Neural cell (in vitro differentiated cells): ENCODE measurements at regions not wholly inside any gene's neighbourhood (a gene's known extent, or its start where the extent isn't known, plus 50 kb on each side); places are given as distances from the start of the nearest gene placed in this dataset.

Experiments
- H2AFZ ChIP-seq: fragments of 200-600, 300-800 bp; sonication (generic), shearing (Covaris generic); 2 replicates; pipeline ENCODE4 v1.6.0; 2014; ENCODE audit warnings: low read depth, mild to moderate bottlenecking, antibody characterized with exemption, low read length, moderate library complexity
- H3F3A ChIP-seq: fragments of 200-600 bp; shearing (Covaris generic); 2 replicates; pipeline ENCODE4 v1.6.1; 2016; ENCODE audit warnings: mild to moderate bottlenecking, moderate library complexity, mixed read lengths, antibody characterized with exemption, low read length; ENCODE audit not compliant: insufficient read depth, poor library complexity, severe bottlenecking
- H3K27ac ChIP-seq: fragments of 200-600, 300-800 bp; sonication (generic), shearing (Covaris generic); 2 replicates; pipeline ENCODE4 v1.5.1; 2014; ENCODE audit warnings: mild to moderate bottlenecking, low read length, moderate library complexity
- H3K27me3 ChIP-seq: fragments of 300-800, 200-600 bp; sonication (generic), shearing (Covaris generic); 2 replicates; pipeline ENCODE4 v1.6.0; 2014; ENCODE audit warnings: mild to moderate bottlenecking, low read depth, low read length, moderate library complexity; ENCODE audit not compliant: insufficient read depth
- H3K36me3 ChIP-seq: fragments of 300-800, 200-600 bp; sonication (generic), shearing (Covaris generic); 2 replicates; pipeline ENCODE4 v1.5.1; 2014; ENCODE audit warnings: mild to moderate bottlenecking, antibody characterized with exemption, low read length, moderate library complexity; ENCODE audit not compliant: insufficient read depth
- H3K4me2 ChIP-seq: fragments of 300-800, 200-600 bp; sonication (generic), shearing (Covaris generic); 2 replicates; pipeline ENCODE4 v1.6.0; 2014; ENCODE audit warnings: mild to moderate bottlenecking, low read length
- H3K4me3 ChIP-seq: fragments of 300-800, 200-600 bp; sonication (generic), shearing (Covaris generic); 2 replicates; pipeline ENCODE4 v1.5.1; 2014; ENCODE audit warnings: mild to moderate bottlenecking, low read length, moderate library complexity
- H3K79me2 ChIP-seq: fragments of 200-600 bp; shearing (Covaris generic); replicated peaks from 2 replicates; pipeline ENCODE4 v1.6.0; 2014; ENCODE audit warnings: mild to moderate bottlenecking, low read length, moderate library complexity; ENCODE audit not compliant: insufficient read depth
- H3K9ac ChIP-seq: fragments of 300-800, 200-600 bp; sonication (generic), shearing (Covaris generic); 2 replicates; pipeline ENCODE4 v1.6.1; 2016; ENCODE audit warnings: mild to moderate bottlenecking, low read length, mixed read lengths
- H3K9me2 ChIP-seq: fragments of 200-600 bp; shearing (Covaris generic); 2 replicates; pipeline ENCODE4 v1.6.1; 2016; ENCODE audit warnings: mild to moderate bottlenecking, low read length, mixed read lengths; ENCODE audit not compliant: insufficient read depth
- H3K9me3 ChIP-seq: fragments of 200-600, 300-800 bp; sonication (generic), shearing (Covaris generic); 2 replicates; pipeline ENCODE4 v1.6.1; 2016; ENCODE audit warnings: mild to moderate bottlenecking, mixed run types, low read length, moderate library complexity, mixed read lengths
- H4K20me1 ChIP-seq: fragments of 200-600 bp; shearing (Covaris generic); 2 replicates; pipeline ENCODE4 v1.6.1; 2016; ENCODE audit warnings: mild to moderate bottlenecking, mixed run types; ENCODE audit not compliant: insufficient read depth
- CTCF ChIP-seq: fragments of 450-650 bp; IDR thresholded peaks from 2 replicates; pipeline ENCODE4 v1.5.1; 2014; ENCODE audit warnings: antibody characterized with exemption, mild to moderate bottlenecking, moderate library complexity; ENCODE audit not compliant: poor library complexity, severe bottlenecking
- EP300 ChIP-seq: fragments of 450-650 bp; conservative IDR thresholded peaks from 2 replicates; pipeline ENCODE4 v1.6.1; 2014; ENCODE audit warnings: antibody characterized with exemption, mild to moderate bottlenecking, moderate library complexity; ENCODE audit not compliant: poor library complexity, severe bottlenecking
- EZH2 ChIP-seq: fragments of 200-600, 300-800 bp; shearing (Covaris generic), sonication (generic); IDR thresholded peaks from 2 replicates; pipeline ENCODE4 v1.6.1; 2014; ENCODE audit warnings: antibody characterized with exemption, low read length, borderline replicate concordance, mild to moderate bottlenecking; ENCODE audit not compliant: insufficient read depth, poor library complexity, severe bottlenecking
- MXI1 ChIP-seq: fragments of 450-650 bp; conservative IDR thresholded peaks from 2 replicates; pipeline ENCODE4 v1.6.1; 2014; ENCODE audit warnings: antibody characterized with exemption, mild to moderate bottlenecking; ENCODE audit not compliant: poor library complexity, severe bottlenecking
- POLR2AphosphoS5 ChIP-seq: IDR thresholded peaks from 2 replicates; pipeline ENCODE4 v1.6.1; 2012
- RAD21 ChIP-seq: fragments of 450-650 bp; conservative IDR thresholded peaks from 2 replicates; pipeline ENCODE4 v1.6.1; 2014; ENCODE audit warnings: antibody characterized with exemption, mild to moderate bottlenecking, moderate library complexity
- REST ChIP-seq: IDR thresholded peaks from 2 replicates; pipeline ENCODE4 v1.6.1; 2012; ENCODE audit warnings: borderline replicate concordance
- SMC3 ChIP-seq: fragments of 450-650 bp; conservative IDR thresholded peaks from 2 replicates; pipeline ENCODE4 v1.6.1; 2014; ENCODE audit warnings: antibody characterized with exemption, mild to moderate bottlenecking, moderate library complexity; ENCODE audit not compliant: poor library complexity
- TAF1 ChIP-seq: IDR thresholded peaks from 2 replicates; pipeline ENCODE4 v1.6.1; 2012; ENCODE audit warnings: low read depth

- no peak overlapping the region for H3K27ac ChIP-seq
Observed at GRCh38 chr1:182235952-182236650, 155.5 kb downstream of the GLUL start.

GRCh38 chr1:182235604-182235951, 156.0 kb downstream of the GLUL start:
- Histone ChIP-seq H3K79me2 (no peaks in the 10 kb centered on the region), H3K36me3 (no peaks in the 10 kb centered on the region), H4K20me1 (no peaks in the 10 kb centered on the region), H3K9me3 (no peaks in the 10 kb centered on the region), H3K27me3 (no peaks in the 10 kb centered on the region), H3K4me2 (no peak overlapping the region), H3K4me3 (no peak overlapping the region), H3F3A (no peaks in the 10 kb centered on the region), H2AFZ (no peak overlapping the region), H3K9ac (no peak overlapping the region), H3K9me2 (no peaks in the 10 kb centered on the region), H3K27ac (no peak overlapping the region)
- no peak for TF ChIP-seq MXI1
- no peak for TF ChIP-seq RAD21
- no peak for TF ChIP-seq POLR2AphosphoS5
- no peak for TF ChIP-seq REST
- no peak for TF ChIP-seq CTCF
- no peak for TF ChIP-seq SMC3
- no peak for TF ChIP-seq EP300
- TF ChIP-seq EZH2: no peak
- no peak for TF ChIP-seq TAF1

More at GRCh38 chr1:182235952-182236650, 155.5 kb downstream of the GLUL start:
- Histone ChIP-seq H4K20me1 (no peaks in the 10 kb centered on the region), H3K9ac (no peak overlapping the region), H3K9me3 (no peaks in the 10 kb centered on the region), H3K9me2 (no peaks in the 10 kb centered on the region), H3K27me3 (no peaks in the 10 kb centered on the region), H3K4me2 (no peak overlapping the region), H3K4me3 (no peak overlapping the region), H3K79me2 (no peaks in the 10 kb centered on the region), H3K36me3 (no peaks in the 10 kb centered on the region), H2AFZ (no peak overlapping the region), H3F3A (no peaks in the 10 kb centered on the region)
- no peak for TF ChIP-seq RAD21
- no peak for TF ChIP-seq POLR2AphosphoS5
